ENCODE measurements at regions not wholly inside any gene's neighbourhood (a gene's known extent, or its start where the extent isn't known, plus 50 kb on each side); places are given as distances from the start of the nearest gene placed in this dataset.
"Not testable (repeated sequence)": the region's sequence is repeated elsewhere in the genome, so short reads cannot be mapped to it uniquely, and the experiment has no call there.

DNA sequence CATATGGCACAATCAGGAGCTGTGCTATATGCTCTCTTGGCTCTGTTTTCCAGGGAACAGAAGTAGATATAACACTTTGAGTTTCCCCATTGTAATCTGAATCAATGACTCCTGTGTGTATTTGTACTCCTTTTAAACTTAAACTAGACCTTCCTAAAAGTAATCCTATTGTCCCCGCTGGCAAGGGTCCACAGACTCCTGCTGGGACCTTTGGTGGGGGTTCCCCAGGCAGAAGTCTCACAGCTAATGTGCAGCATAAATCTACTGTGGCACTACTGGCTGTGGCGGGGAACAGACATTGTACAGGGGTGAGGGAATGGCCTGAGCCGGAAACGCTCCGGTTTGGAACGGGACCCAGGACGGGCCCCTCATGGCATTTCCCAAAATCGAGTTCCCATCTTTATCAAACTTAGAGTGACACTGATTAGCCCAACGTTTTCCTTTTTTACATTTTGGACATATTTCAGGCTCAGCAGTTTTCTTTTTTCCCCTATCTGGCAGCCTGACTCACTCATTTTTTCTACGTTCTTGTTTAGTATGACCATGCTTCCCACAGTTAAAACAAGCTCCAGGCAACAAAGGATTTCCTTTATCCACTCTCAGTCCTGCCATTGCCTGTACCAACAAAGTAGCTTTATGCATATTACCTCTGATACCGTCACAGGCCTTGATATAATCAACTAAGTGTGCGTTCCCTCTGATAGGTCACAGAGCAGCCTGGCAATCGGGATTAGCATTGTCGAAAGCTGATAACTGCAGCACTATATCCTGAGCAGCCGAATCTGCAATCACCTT is 59.5 kb upstream of the LPCAT1 start:
- not testable (repeated sequence) for DNase-seq (ENCODE audit: low spot score)

DNA sequence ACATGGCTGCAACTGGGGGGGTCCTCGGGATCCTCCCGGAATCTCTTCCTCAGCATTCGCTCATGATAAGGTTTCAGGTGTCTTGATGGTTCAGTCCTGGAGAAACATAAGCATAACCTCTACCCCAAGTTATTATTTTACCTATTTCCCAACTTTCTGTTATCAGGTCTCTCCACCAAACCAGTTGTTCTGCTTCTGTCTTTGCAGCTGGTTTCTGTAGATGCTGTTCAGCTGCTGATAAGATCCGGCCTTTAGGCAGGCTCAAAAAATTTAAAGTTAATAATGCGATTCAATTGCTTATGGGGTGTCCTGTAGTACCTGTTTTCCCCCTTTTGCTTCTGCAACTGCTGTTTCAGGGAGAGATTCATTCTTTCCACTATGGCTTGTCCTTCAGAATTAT is 55.6 kb upstream of the LPCAT1 start:
- DNase-seq (ENCODE audit: low spot score), result not testable (repeated sequence)

DNA sequence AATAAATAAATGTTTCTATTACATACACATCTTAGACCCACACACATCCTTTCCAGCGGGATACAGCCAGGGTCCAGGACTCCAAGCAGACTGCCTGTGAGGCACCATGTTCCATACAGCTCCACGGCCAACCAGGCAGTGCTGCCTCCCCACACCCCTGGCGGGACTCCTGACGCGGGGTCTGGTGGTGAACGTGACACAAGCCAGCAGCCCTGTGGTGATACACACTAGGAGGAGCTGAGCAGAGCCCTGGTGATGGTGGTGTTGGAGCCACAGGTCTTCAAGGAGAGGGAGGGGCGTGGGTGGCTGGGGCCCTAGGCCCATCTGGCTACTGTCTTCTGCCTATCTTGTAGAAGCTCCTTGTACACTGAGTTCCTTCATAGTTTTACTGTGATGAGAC is 53.1 kb upstream of the LPCAT1 start:
- not testable (repeated sequence) for DNase-seq (ENCODE audit: low spot score)

DNA sequence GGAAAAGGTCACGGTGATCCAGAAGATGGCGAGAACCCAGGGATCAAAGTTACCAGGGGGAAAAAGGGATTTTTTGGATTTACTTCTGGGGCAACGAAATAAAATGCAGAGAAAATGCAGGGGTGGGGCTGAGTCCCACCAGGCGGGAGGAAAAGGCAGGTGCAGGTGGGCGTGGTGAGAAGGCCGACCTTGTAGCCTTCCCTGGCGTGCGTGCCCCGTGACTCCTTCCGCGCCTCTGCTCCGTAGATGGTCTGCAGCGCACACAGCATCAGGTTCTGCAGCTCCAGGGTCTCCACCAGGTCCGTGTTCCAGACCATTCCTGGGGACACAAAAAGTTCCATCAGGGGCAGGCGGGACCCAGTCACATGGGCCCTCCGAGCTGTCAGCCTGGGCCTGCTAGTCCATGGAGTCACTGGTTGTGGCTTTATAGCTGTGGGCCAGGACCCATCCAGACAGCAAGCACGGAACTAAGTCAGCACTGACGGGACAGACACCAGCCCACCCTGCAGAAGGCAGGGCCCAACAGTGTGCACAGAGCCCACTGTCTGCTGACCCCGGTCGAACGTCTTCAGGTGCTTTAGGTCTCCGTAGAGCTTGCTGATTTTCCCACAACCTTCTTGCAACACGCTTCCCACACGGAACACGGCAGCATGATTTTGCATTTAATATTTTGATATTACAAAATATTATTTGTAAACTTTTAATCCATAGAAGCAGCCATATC is 52.4 kb upstream of the LPCAT1 start:
- DNase-seq (ENCODE audit: low spot score), result not testable (repeated sequence)

DNA sequence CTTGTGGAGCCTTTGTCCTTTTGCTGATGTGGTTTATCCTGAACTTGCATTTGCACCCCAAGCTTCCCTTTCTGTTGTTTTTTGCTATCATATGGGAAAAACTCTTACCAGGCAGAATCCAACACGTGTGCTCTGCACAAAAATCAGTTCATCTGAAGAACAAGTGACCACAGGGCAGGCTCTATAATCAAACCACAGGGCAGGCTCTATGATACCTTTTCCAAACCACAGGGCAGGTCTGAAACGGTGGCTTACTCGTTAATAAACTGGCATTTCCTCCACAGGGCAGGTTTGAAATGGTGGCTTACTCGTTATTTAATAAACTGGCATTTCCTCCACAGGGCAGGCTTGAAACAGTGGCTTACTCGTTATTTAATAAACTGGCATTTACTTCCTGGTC is 51.7 kb upstream of the LPCAT1 start:
- not testable (repeated sequence) for DNase-seq (ENCODE audit: low spot score)

DNA sequence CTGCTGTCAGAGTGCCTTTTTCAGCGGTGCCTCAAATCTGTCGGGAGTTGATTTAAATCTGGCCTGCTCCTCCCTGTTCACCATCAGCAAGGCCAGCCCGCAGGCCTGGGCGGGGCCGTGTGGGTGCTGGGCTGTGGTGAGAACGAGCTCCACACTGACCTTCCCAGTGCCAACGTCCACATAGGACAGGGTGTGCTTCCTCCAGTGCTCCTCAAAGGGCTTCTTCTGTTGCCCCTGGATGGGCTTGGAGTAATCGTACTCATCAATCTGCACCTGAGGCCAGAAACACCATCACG is 50.2 kb upstream of the LPCAT1 start:
- not testable (repeated sequence) for DNase-seq (ENCODE audit: low spot score)

DNA sequence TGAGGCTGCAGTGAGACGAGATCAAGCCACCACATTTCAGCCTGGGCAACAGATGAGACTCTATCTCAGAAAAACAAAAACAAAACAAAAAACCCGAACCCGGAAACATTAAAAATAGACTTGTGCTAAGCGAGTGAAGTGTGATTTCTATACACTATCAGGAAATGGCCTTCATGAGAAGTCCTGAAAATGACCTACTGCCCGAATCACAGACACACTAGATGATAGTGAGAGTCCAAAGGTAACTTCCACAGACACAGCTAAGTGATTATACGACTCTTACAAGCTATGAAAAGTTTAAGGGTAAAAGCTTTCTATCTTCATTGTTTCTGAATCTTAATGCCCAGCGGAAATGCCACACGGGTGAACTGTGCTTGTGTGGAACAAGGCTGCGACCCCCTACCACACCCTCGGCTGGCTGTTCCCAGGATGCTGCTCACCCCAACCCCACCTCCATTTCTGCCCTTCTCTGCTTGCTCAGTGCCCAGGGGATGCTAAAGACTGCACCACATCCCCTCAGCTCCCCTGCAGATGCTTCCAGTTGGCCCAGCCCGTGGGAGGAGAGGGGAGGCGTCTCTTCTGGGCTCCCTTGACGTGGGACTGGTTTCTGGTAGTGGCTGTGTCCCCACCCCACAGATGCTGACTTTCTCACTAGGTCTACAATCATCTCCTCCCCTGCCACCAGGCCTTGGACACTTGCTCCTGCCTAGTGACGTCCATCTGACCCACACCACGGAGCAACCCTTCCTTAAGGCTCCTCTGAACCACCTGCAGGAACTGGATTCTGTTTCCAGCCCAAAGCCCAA is 49.7 kb upstream of the LPCAT1 start:
- not testable (repeated sequence) for DNase-seq (ENCODE audit: low spot score)

Measured in CD4-positive, alpha-beta T cell treated with Interleukin-15 for 4 hours (primary cell).